H9 (cell line): ENCODE measurements at regions not wholly inside any gene's neighbourhood (a gene's known extent, or its start where the extent isn't known, plus 50 kb on each side); places are given as distances from the start of the nearest gene placed in this dataset.

Source experiments
- DNase-seq: peaks from one replicate; pipeline ENCODE4 v3.0.0-alpha.2; 2017
- H2AFZ ChIP-seq: one replicate; pipeline ENCODE4 v1.6.1; 2013; ENCODE audit warnings: mild to moderate bottlenecking, low read length, control low read depth, moderate library complexity
- H2AK5ac ChIP-seq: 2 replicates; pipeline ENCODE4 v1.6.1; 2013; ENCODE audit warnings: low read length, control low read depth, mixed read lengths; ENCODE audit not compliant: insufficient read length
- H2BK120ac ChIP-seq: one replicate; pipeline ENCODE4 v1.6.1; 2013; ENCODE audit warnings: low read depth, mild to moderate bottlenecking, low read length, control low read depth, inconsistent platforms; ENCODE audit not compliant: poor library complexity, severe bottlenecking
- H2BK12ac ChIP-seq: 2 replicates; pipeline ENCODE4 v1.6.1; 2013; ENCODE audit warnings: low read length, control low read depth, mixed read lengths, low read depth; ENCODE audit not compliant: insufficient read length
- H2BK15ac ChIP-seq: 2 replicates; pipeline ENCODE4 v1.6.1; 2013; ENCODE audit warnings: low read depth, low read length, control low read depth
- H2BK20ac ChIP-seq: one replicate; pipeline ENCODE4 v1.6.1; 2013; ENCODE audit warnings: low read depth, mild to moderate bottlenecking, low read length, control low read depth, inconsistent platforms; ENCODE audit not compliant: poor library complexity, severe bottlenecking
- H2BK5ac ChIP-seq: 2 replicates; pipeline ENCODE4 v1.6.1; 2013; ENCODE audit warnings: low read length, control low read depth, mixed read lengths; ENCODE audit not compliant: insufficient read length
- H3K14ac ChIP-seq: 2 replicates; pipeline ENCODE4 v1.6.1; 2013; ENCODE audit warnings: low read length, control low read depth; ENCODE audit not compliant: insufficient read depth
- H3K18ac ChIP-seq: 2 replicates; pipeline ENCODE4 v1.6.1; 2013; ENCODE audit warnings: low read depth, mild to moderate bottlenecking, mixed read lengths, low read length, control low read depth; ENCODE audit not compliant: insufficient read length
- H3K23ac ChIP-seq: 2 replicates; pipeline ENCODE4 v1.6.1; 2013; ENCODE audit warnings: low read length, control low read depth, mixed read lengths, low read depth; ENCODE audit not compliant: insufficient read length
- H3K23me2 ChIP-seq: 2 replicates; pipeline ENCODE4 v1.6.1; 2013; ENCODE audit warnings: low read depth, mild to moderate bottlenecking, mixed read lengths, low read length, control low read depth; ENCODE audit not compliant: insufficient read length, poor library complexity, severe bottlenecking
- H3K27ac ChIP-seq: 2 replicates; pipeline ENCODE4 v1.5.1; 2013; ENCODE audit warnings: low read length, control low read depth, mixed read lengths, low read depth; ENCODE audit not compliant: insufficient read length
- H3K27me3 ChIP-seq: 2 replicates; pipeline ENCODE4 v1.6.1; 2013; ENCODE audit warnings: low read length, control low read depth, inconsistent platforms; ENCODE audit not compliant: insufficient read depth
- H3K4ac ChIP-seq: 2 replicates; pipeline ENCODE4 v1.6.1; 2013; ENCODE audit warnings: low read depth, mild to moderate bottlenecking, control low read depth, inconsistent platforms, low read length, moderate library complexity
- H3K4me1 ChIP-seq: 2 replicates; pipeline ENCODE4 v1.6.1; 2013; ENCODE audit warnings: low read length, control low read depth, inconsistent platforms; ENCODE audit not compliant: insufficient read depth
- H3K4me2 ChIP-seq: 2 replicates; pipeline ENCODE4 v1.6.1; 2013; ENCODE audit warnings: low read length, control low read depth, mixed read lengths; ENCODE audit not compliant: insufficient read length, insufficient read depth
- H3K56ac ChIP-seq: 2 replicates; pipeline ENCODE4 v1.6.1; 2013; ENCODE audit warnings: low read depth, mild to moderate bottlenecking, mixed read lengths, low read length, control low read depth; ENCODE audit not compliant: insufficient read length
- H3K79me1 ChIP-seq: 2 replicates; pipeline ENCODE4 v1.6.1; 2013; ENCODE audit warnings: low read depth, mild to moderate bottlenecking, moderate library complexity, low read length, control low read depth, inconsistent platforms; ENCODE audit not compliant: insufficient read depth, poor library complexity, severe bottlenecking
- H3K79me2 ChIP-seq: 2 replicates; pipeline ENCODE4 v1.6.1; 2013; ENCODE audit warnings: low read length, control low read depth, inconsistent platforms; ENCODE audit not compliant: insufficient read depth
- H3K9ac ChIP-seq: 2 replicates; pipeline ENCODE4 v1.6.1; 2013; ENCODE audit warnings: low read length, control low read depth, mixed read lengths; ENCODE audit not compliant: insufficient read length; ENCODE audit errors: extremely low read depth
- H3K9me3 ChIP-seq: one replicate; pipeline ENCODE4 v1.6.1; 2013; ENCODE audit warnings: low read depth, low read length, inconsistent platforms; ENCODE audit not compliant: control insufficient read depth
- H3T11ph ChIP-seq: one replicate; pipeline ENCODE4 v1.6.1; 2013; ENCODE audit warnings: mild to moderate bottlenecking, low read length, control low read depth, inconsistent platforms
- H4K20me1 ChIP-seq: one replicate; pipeline ENCODE4 v1.6.1; 2013; ENCODE audit not compliant: control insufficient read depth, insufficient read length, insufficient read depth
- H4K5ac ChIP-seq: 2 replicates; pipeline ENCODE4 v1.6.1; 2013; ENCODE audit warnings: low read depth, mild to moderate bottlenecking, mixed read lengths, low read length, control low read depth; ENCODE audit not compliant: insufficient read length
- H4K8ac ChIP-seq: replicated peaks from 2 replicates; pipeline ENCODE4 v1.6.1; 2013; ENCODE audit warnings: low read length, control low read depth, mixed read lengths, low read depth; ENCODE audit not compliant: insufficient read length
- H4K91ac ChIP-seq: 2 replicates; pipeline ENCODE4 v1.6.1; 2013; ENCODE audit warnings: low read depth, mild to moderate bottlenecking, moderate library complexity, mixed read lengths, low read length, control low read depth; ENCODE audit not compliant: insufficient read length
- H3K27ac Mint-ChIP-seq, 3 experiments: 2 replicates in 2 of 3; 3 replicates in 1 of 3; pipeline ENCODE4 v1.8.0; 2020 to 2021; ENCODE audit warnings: mixed read lengths in 3 of 3, mild to moderate bottlenecking in 1 of 3, moderate library complexity in 1 of 3
- H3K27me3 Mint-ChIP-seq: 2 replicates; pipeline ENCODE4 v1.8.0; 2021; ENCODE audit warnings: low read depth, mild to moderate bottlenecking, moderate library complexity, mixed read lengths
- H3K36me3 Mint-ChIP-seq, 3 experiments: 2 replicates in 2 of 3; 3 replicates in 1 of 3; pipeline ENCODE4 v1.8.0; 2020 to 2021; ENCODE audit warnings: low read depth in 3 of 3, mixed read lengths in 3 of 3; ENCODE audit not compliant: insufficient read depth in 1 of 3
- H3K4me1 Mint-ChIP-seq, 2 experiments: 2 replicates each; pipeline ENCODE4 v1.8.0; 2020; ENCODE audit warnings: mixed read lengths in 2 of 2
- H3K4me3 Mint-ChIP-seq, 2 experiments: 2 replicates in 1 of 2; 3 replicates in 1 of 2; pipeline ENCODE4 v1.8.0; 2020 to 2021; ENCODE audit warnings: mild to moderate bottlenecking in 2 of 2, mixed read lengths in 2 of 2, moderate library complexity in 1 of 2
- H3K9me3 Mint-ChIP-seq, 2 experiments: 2 replicates in 1 of 2; 3 replicates in 1 of 2; pipeline ENCODE4 v1.8.0; 2020; ENCODE audit warnings: mild to moderate bottlenecking in 2 of 2, mixed read lengths in 2 of 2, moderate library complexity in 1 of 2
- CTCF ChIP-seq: fragments of 200-600 bp; sonication (generic); conservative IDR thresholded peaks from 3 replicates; pipeline ENCODE4 v1.8.0; 2021; ENCODE audit warnings: antibody characterized with exemption, mild to moderate bottlenecking
- WGBS: extraction: QIAGEN DNeasy Blood & Tissue Kit; methylation state at CpG from one replicate; pipeline ENCODE4 v1.1.7; 2013; ENCODE audit warnings: missing lambda C conversion rate, low lambda C conversion rate, mixed read lengths; ENCODE audit not compliant: insufficient read length; ENCODE audit errors: extremely low coverage; 5-methylcytosine and 5-hydroxymethylcytosine counted together

GRCh38 chr10:44197646-44198045 lies 187.3 kb downstream of the CXCL12 start:
- H3K36me3 Mint-ChIP-seq, result peaks cover 0 to 17% (median 4%) of the 10 kb centered on the region in 3 experiments; a peak in 3 of 7 replicates
- no peak overlapping the region for H3K14ac ChIP-seq
- H3K4ac ChIP-seq, result no peak overlapping the region
- DNase-seq, result no peak
- no peaks in the 10 kb centered on the region; the same call in 1 of the 2 replicates for H3K27me3 Mint-ChIP-seq
- H3K27me3 ChIP-seq, result no peaks in the 10 kb centered on the region
- peaks cover 10 to 14% of the 10 kb centered on the region in 2 experiments; a peak in 4 of 5 replicates for H3K9me3 Mint-ChIP-seq
- H3T11ph ChIP-seq, result no peak overlapping the region
- TF ChIP-seq CTCF, result no peak
- no peak overlapping the region for H2AFZ ChIP-seq
- H3K4me2 ChIP-seq, result no peak overlapping the region
- H3K27ac ChIP-seq, result no peak overlapping the region
- H2AK5ac ChIP-seq, result no peak overlapping the region
- peaks cover 3 to 4% of the 10 kb centered on the region in 2 experiments for H3K4me1 Mint-ChIP-seq
- no peaks in the 10 kb centered on the region for H3K9me3 ChIP-seq
- no peak overlapping the region for H2BK5ac ChIP-seq
- no peak overlapping the region for H2BK15ac ChIP-seq
- no peak overlapping the region for H3K56ac ChIP-seq
- H2BK12ac ChIP-seq, result no peak overlapping the region
- no peak overlapping the region for H4K8ac ChIP-seq
- H3K18ac ChIP-seq, result no peak overlapping the region
- no peaks in the 10 kb centered on the region for H3K79me2 ChIP-seq
- no peak overlapping the region; a peak in 2 of 7 replicates for H3K27ac Mint-ChIP-seq
- H3K23ac ChIP-seq, result no peak overlapping the region
- H2BK120ac ChIP-seq, result no peak overlapping the region
- H3K79me1 ChIP-seq, result no peaks in the 10 kb centered on the region
- H3K9ac ChIP-seq, result no peak overlapping the region
- H4K91ac ChIP-seq, result no peak overlapping the region
- no peak overlapping the region for H4K5ac ChIP-seq
- WGBS, result no CpG with 5 or more reads among the region's 3 CpGs
- no peaks in the 10 kb centered on the region for H3K23me2 ChIP-seq
- H3K4me1 ChIP-seq, result no peaks in the 10 kb centered on the region
- no peak overlapping the region for H3K4me3 Mint-ChIP-seq
- no peak overlapping the region for H2BK20ac ChIP-seq
- H4K20me1 ChIP-seq, result no peaks in the 10 kb centered on the region
